Pancreas (tissue), 10 donors: ENCODE measurements at regions not wholly inside any gene's neighbourhood (a gene's known extent, or its start where the extent isn't known, plus 50 kb on each side); places are given as distances from the start of the nearest gene placed in this dataset.
"Not testable (repeated sequence)": the region's sequence is repeated elsewhere in the genome, so short reads cannot be mapped to it uniquely, and the experiment has no call there.

Source experiments
- ATAC-seq, 4 donors: fragments of 200-7000 bp; cut with Tn5 transposase; one replicate each; pipeline versions ENCODE4 v1.8.0 to v1.9.1; 2020; ENCODE audit warnings: mild to moderate bottlenecking in 4 of 4, moderate library complexity in 4 of 4
- DNase-seq, 6 donors: peaks; one replicate each; pipeline ENCODE4 v3.0.0-alpha.2; 2020
- FAIRE-seq: peaks from 2 replicates; lab custom pipeline; 2012; peaks lifted over from hg19 to GRCh38; lab: Jason Lieb, UNC
- H3K27ac ChIP-seq, 4 donors: fragments of 200-600 bp; sonication (generic); 1 replicate in 3 of 4; 2 replicates in 1 of 4; pipeline versions ENCODE4 v1.5.0 to v1.8.0; 2020
- H3K27me3 ChIP-seq, 4 donors: fragments of 200-600 bp; one replicate each; pipeline ENCODE4 v1.8.0; 2021
- H3K36me3 ChIP-seq, 3 donors: fragments of 200-600 bp; sonication (generic) in 1 of 3; one replicate each; pipeline versions ENCODE4 v1.5.0 to v1.8.0; 2020 to 2021
- H3K4me1 ChIP-seq, 3 donors: fragments of 200-600 bp; one replicate each; pipeline ENCODE4 v1.8.0; 2021
- H3K4me3 ChIP-seq, 4 donors: fragments of 200-600 bp; sonication (generic) in 2 of 4; one replicate each; pipeline versions ENCODE4 v1.5.0 to v1.8.0; 2020 to 2021
- H3K9me3 ChIP-seq, 4 donors: fragments of 200-600 bp; one replicate each; pipeline ENCODE4 v1.8.0; 2021
- CTCF ChIP-seq, 4 donors: fragments of 200-600 bp; sonication (generic) in 3 of 4; IDR thresholded peaks; one replicate each; pipeline versions ENCODE4 v1.5.0 to v1.8.0; 2021; ENCODE audit warnings: antibody characterized with exemption in 4 of 4
- WGBS, 2 donors: extraction: QIAGEN DNeasy Blood & Tissue Kit; methylation state at CpG; one replicate each; pipeline ENCODE4 v1.1.7; 2013; 5-methylcytosine and 5-hydroxymethylcytosine counted together
- intact Hi-C, 3 donors: fragments of 100-400 bp; cut with DNase I; formaldehyde crosslinking; loops; one replicate each; pipeline versions ENCODE4 v1.11.1 to v1.14.2; 2022
- donor health status: healthy with polysubstance abuse.
- donor health status: DM: no; HTN: no; CAD: no; lungs with moderate emphysema.
- donor health status: DM: no; HTN: no; CAD: no.
- donor health status: control.
- donor health status: control.
- donor health status: Bipolar disorder and iron deficiency.
- donor health status: DM: yes; HTN: yes; CAD: no.
- donor health status: DM: no; HTN: no; CAD: no.
- donor health status: DM: no; HTN: no; CAD: no.
- donor health status: DM: yes; HTN: yes; CAD: no.

GRCh38 chr3:18703798-18704197 is 278.7 kb upstream of the SATB1 start:
- no peak overlapping the region for H3K27ac ChIP-seq
- FAIRE-seq (no peak), ATAC-seq (no peak), DNase-seq (no peak)
- H3K4me3 ChIP-seq = no peak overlapping the region
- H3K9me3 ChIP-seq = peaks cover 0 to 5% (median 0%) of the 10 kb centered on the region in 4 donors
- H3K36me3 ChIP-seq = no peaks in the 10 kb centered on the region
- H3K4me1 ChIP-seq = no peaks in the 10 kb centered on the region
- intact Hi-C loops = no loop called here
- no peak for TF ChIP-seq CTCF (IDR thresholded peaks at IDR 0.05)
- H3K27me3 ChIP-seq = no peaks in the 10 kb centered on the region

- H3K4me1 ChIP-seq, FAIRE-seq, H3K27ac ChIP-seq, H3K9me3 ChIP-seq, ATAC-seq, H3K36me3 ChIP-seq, H3K27me3 ChIP-seq, intact Hi-C loops, H3K4me3 ChIP-seq, DNase-seq: not testable (repeated sequence)
- WGBS, 2 donors = 81 to 83% methylated on average over 26 to 33 of the region's 33 CpGs
Observed at GRCh38 chr3:18693588-18694329, 268.6 kb upstream of the SATB1 start.

GRCh38 chr3:18687286-18687685 is 262.1 kb upstream of the SATB1 start:
- 47 to 48% methylated on average over 4 of the region's 4 CpGs for WGBS, 2 donors
- Histone ChIP-seq H3K9me3 (no peaks in the 10 kb centered on the region), H3K4me3 (no peak overlapping the region), H3K27ac (no peak overlapping the region), H3K27me3 (no peaks in the 10 kb centered on the region), H3K36me3 (no peaks in the 10 kb centered on the region), H3K4me1 (no peaks in the 10 kb centered on the region)
- intact Hi-C loops = no loop called here
- FAIRE-seq (no peak), DNase-seq (no peak), ATAC-seq (no peak)
- no peak for TF ChIP-seq CTCF (IDR thresholded peaks at IDR 0.05)

- H3K4me1 ChIP-seq = no peaks in the 10 kb centered on the region
- no peak overlapping the region for H3K27ac ChIP-seq
- ATAC-seq (no peak), DNase-seq (no peak), FAIRE-seq (no peak)
- intact Hi-C loops = no loop called here
- H3K27me3 ChIP-seq = no peaks in the 10 kb centered on the region
- H3K9me3 ChIP-seq = no peaks in the 10 kb centered on the region
- no peak for TF ChIP-seq CTCF (IDR thresholded peaks at IDR 0.05)
- H3K4me3 ChIP-seq = no peak overlapping the region
- no peaks in the 10 kb centered on the region for H3K36me3 ChIP-seq
Observed at GRCh38 chr3:18683900-18684299, 258.8 kb upstream of the SATB1 start.

GRCh38 chr3:18681818-18682345 is 256.7 kb upstream of the SATB1 start:
- Histone ChIP-seq H3K4me3 (no peak overlapping the region), H3K36me3 (no peaks in the 10 kb centered on the region), H3K9me3 (no peaks in the 10 kb centered on the region), H3K27me3 (no peaks in the 10 kb centered on the region), H3K4me1 (no peaks in the 10 kb centered on the region), H3K27ac (no peak overlapping the region)
- ATAC-seq (no peak), FAIRE-seq (no peak), DNase-seq (no peak)
- intact Hi-C loops = no loop called here
- TF ChIP-seq CTCF (IDR thresholded peaks at IDR 0.05) = no peak
- WGBS, 2 donors = 54 to 58% methylated on average over 3 of the region's 3 CpGs
